ENCODE measurements at regions not wholly inside any gene's neighbourhood (a gene's known extent, or its start where the extent isn't known, plus 50 kb on each side); places are given as distances from the start of the nearest gene placed in this dataset.

DNA sequence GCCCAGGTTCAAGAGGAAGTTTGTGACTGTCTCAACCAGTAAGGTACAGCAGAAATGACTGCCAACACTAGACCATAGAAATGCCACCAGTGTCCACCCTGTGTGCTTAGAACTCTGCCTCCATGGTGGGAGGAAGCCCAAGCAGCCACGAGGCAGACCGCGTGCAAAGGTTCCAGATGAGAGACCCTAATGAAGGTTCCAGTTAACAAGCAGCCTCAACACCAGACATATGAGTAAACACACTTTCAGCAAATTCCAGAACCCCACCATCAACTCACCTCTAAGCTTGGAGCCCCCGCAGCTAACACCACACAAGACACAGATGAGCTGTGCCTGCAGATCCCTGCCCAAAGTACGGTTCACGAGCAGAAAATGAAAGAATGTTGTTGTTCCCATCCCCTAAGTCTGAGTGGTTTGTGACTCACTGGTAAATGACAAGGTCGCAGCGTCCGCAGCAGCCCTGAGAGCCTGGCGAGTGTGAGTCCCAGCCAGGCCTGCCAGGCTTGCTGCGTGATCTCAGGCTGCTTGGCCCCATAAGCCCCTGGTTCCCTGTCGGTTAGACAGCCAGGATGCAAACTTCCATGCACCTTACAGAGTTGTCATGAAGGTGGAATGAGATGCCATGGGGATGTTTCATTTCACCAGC lies 193.7 kb downstream of the C16orf95 start:
- TF ChIP-seq, protein P1, sequence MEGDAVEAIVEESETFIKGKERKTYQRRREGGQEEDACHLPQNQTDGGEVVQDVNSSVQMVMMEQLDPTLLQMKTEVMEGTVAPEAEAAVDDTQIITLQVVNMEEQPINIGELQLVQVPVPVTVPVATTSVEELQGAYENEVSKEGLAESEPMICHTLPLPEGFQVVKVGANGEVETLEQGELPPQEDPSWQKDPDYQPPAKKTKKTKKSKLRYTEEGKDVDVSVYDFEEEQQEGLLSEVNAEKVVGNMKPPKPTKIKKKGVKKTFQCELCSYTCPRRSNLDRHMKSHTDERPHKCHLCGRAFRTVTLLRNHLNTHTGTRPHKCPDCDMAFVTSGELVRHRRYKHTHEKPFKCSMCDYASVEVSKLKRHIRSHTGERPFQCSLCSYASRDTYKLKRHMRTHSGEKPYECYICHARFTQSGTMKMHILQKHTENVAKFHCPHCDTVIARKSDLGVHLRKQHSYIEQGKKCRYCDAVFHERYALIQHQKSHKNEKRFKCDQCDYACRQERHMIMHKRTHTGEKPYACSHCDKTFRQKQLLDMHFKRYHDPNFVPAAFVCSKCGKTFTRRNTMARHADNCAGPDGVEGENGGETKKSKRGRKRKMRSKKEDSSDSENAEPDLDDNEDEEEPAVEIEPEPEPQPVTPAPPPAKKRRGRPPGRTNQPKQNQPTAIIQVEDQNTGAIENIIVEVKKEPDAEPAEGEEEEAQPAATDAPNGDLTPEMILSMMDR (IDR thresholded peaks at IDR 0.05; ENCODE audit: low read depth, low read length), result no peak
- no peak for TF ChIP-seq EZH2phosphoT487 (IDR thresholded peaks at IDR 0.05; ENCODE audit: low read depth)
